Lung (tissue), 11 donors: ENCODE measurements at regions not wholly inside any gene's neighbourhood (a gene's known extent, or its start where the extent isn't known, plus 50 kb on each side); places are given as distances from the start of the nearest gene placed in this dataset.

Experiments used
- ATAC-seq: fragments of 200-7000 bp; cut with Tn5 transposase; one replicate; pipeline ENCODE4 v1.9.1; 2020; ENCODE audit warnings: moderate number of reproducible peaks; ENCODE audit not compliant: insufficient read depth, low FRiP score
- DNase-seq, 3 donors: peaks; one replicate each; pipeline ENCODE4 v3.0.0-alpha.2; 2013 to 2017
- H3K27ac ChIP-seq, 2 donors: one replicate each; pipeline ENCODE4 v1.5.1; 2013; ENCODE audit warnings: mild to moderate bottlenecking in 2 of 2, moderate library complexity in 2 of 2, control low read depth in 1 of 2, inconsistent platforms in 1 of 2, low read depth in 1 of 2, low read length in 1 of 2
- H3K27me3 ChIP-seq, 3 donors: one replicate each; pipeline ENCODE4 v1.5.1; 2013; ENCODE audit warnings: low read length in 2 of 3; ENCODE audit not compliant: control insufficient read depth in 3 of 3, insufficient read depth in 3 of 3
- H3K36me3 ChIP-seq, 4 donors: one replicate each; pipeline ENCODE4 v1.5.1; 2013; ENCODE audit warnings: low read length in 4 of 4, mild to moderate bottlenecking in 1 of 4, moderate library complexity in 1 of 4; ENCODE audit not compliant: control insufficient read depth in 4 of 4, insufficient read depth in 4 of 4
- H3K4me1 ChIP-seq, 5 donors: one replicate each; pipeline ENCODE4 v1.5.1; 2013; ENCODE audit warnings: low read length in 5 of 5, mild to moderate bottlenecking in 2 of 5, moderate library complexity in 1 of 5; ENCODE audit not compliant: control insufficient read depth in 5 of 5, insufficient read depth in 5 of 5
- H3K4me3 ChIP-seq: one replicate; pipeline ENCODE4 v1.5.1; 2013; ENCODE audit warnings: mild to moderate bottlenecking, control low read depth, moderate library complexity
- H3K9ac ChIP-seq, 2 donors: one replicate each; pipeline ENCODE4 v1.5.1; 2013; ENCODE audit warnings: low read length in 2 of 2, control low read depth in 1 of 2; ENCODE audit not compliant: insufficient read depth in 1 of 2
- H3K9me3 ChIP-seq, 4 donors: one replicate each; pipeline ENCODE4 v1.5.1; 2013; ENCODE audit warnings: low read length in 3 of 4, mild to moderate bottlenecking in 1 of 4, moderate library complexity in 1 of 4; ENCODE audit not compliant: control insufficient read depth in 4 of 4, insufficient read depth in 3 of 4
- WGBS, 2 donors: extraction: QIAGEN DNeasy Blood & Tissue Kit; methylation state at CpG; one replicate each; pipeline ENCODE4 v1.1.7; 2013; 5-methylcytosine and 5-hydroxymethylcytosine counted together
- TF ChIP-seq, protein P1 (sequence below): IDR thresholded peaks from 2 replicates; pipeline ENCODE4 v1.5.1; 2012; ENCODE audit warnings: mild to moderate bottlenecking; ENCODE audit errors: control extremely low read depth, extremely low read depth
- donor health status: control.
- donor health status: control.
- donor health status: Bipolar disorder and iron deficiency.
- donor health status: healthy.
- donor health status: DM: yes; HTN: yes; CAD: no.

GRCh38 chr12:78390920-78391319, 473.7 kb upstream of the SYT1 start:
- ATAC-seq (no peak), DNase-seq (no peak)
- TF ChIP-seq, protein P1, sequence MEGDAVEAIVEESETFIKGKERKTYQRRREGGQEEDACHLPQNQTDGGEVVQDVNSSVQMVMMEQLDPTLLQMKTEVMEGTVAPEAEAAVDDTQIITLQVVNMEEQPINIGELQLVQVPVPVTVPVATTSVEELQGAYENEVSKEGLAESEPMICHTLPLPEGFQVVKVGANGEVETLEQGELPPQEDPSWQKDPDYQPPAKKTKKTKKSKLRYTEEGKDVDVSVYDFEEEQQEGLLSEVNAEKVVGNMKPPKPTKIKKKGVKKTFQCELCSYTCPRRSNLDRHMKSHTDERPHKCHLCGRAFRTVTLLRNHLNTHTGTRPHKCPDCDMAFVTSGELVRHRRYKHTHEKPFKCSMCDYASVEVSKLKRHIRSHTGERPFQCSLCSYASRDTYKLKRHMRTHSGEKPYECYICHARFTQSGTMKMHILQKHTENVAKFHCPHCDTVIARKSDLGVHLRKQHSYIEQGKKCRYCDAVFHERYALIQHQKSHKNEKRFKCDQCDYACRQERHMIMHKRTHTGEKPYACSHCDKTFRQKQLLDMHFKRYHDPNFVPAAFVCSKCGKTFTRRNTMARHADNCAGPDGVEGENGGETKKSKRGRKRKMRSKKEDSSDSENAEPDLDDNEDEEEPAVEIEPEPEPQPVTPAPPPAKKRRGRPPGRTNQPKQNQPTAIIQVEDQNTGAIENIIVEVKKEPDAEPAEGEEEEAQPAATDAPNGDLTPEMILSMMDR: no peak
- Histone ChIP-seq H3K27ac (no peak overlapping the region), H3K4me3 (no peak overlapping the region), H3K36me3 (no peaks in the 10 kb centered on the region), H3K4me1 (peaks cover 0 to under 1% (median 0%) of the 10 kb centered on the region in 5 donors), H3K27me3 (no peaks in the 10 kb centered on the region), H3K9me3 (no peaks in the 10 kb centered on the region), H3K9ac (no peak overlapping the region)
- 48 to 72% methylated on average over 5 of the region's 5 CpGs for WGBS, 2 donors

DNA sequence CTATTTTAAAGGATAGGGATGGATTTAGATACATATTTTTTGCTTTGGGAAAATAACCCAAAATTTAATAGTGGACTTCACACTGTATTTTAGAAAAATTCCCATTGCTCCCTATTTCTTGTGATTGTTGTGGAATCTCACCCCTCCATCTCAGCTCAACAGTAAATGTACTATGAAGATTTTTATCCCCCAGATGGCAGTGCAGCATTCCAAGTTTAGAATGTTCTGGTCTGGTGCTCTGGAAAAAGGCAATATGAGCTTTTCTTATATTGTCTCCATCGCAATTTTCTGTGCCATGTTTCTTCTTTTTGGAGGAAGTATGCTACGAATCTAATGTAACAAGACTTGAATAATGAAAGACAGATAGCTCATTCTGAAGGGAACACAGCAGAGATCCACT, 471.7 kb upstream of the SYT1 start:
- whole genome bisulfite sequencing, 2 donors: 30 to 51% methylated on average over 2 of the region's 2 CpGs
- ATAC-seq (no peak), DNase-seq (peak; percentile 24 to 75 (median 75))
- TF ChIP-seq, protein P1: no peak
- H3K27ac ChIP-seq: no peak overlapping the region
- peaks cover 0 to 4% (median 0%) of the 10 kb centered on the region in 5 donors for H3K4me1 ChIP-seq
- no peak overlapping the region for H3K4me3 ChIP-seq
- no peaks in the 10 kb centered on the region for H3K36me3 ChIP-seq
- H3K27me3 ChIP-seq: no peaks in the 10 kb centered on the region
- H3K9ac ChIP-seq: no peak overlapping the region
- no peaks in the 10 kb centered on the region for H3K9me3 ChIP-seq

DNA sequence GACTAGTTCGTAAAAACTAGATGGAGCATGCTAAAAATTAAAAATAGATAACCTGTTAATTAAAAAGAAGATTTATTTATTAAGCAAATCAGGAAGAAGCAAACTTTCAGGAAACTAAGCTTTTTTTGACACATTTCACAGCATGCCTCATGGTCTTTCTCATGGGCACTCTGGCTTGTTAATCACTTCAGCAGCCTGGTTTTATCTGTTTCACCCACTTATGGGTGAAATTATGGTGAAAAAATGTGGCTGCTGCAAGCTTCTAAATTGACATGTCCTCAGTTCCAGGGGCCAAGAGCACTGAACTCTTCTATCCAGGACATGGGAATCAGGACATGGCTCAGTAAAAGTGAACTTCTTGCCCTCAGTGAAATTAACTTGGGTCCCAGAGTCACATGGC, 468.6 kb upstream of the SYT1 start:
- H3K4me1 ChIP-seq: peaks cover 0 to 4% (median 0%) of the 10 kb centered on the region in 5 donors
- H3K27me3 ChIP-seq: no peaks in the 10 kb centered on the region
- H3K36me3 ChIP-seq: no peaks in the 10 kb centered on the region
- H3K9ac ChIP-seq: no peak overlapping the region
- no peaks in the 10 kb centered on the region for H3K9me3 ChIP-seq
- TF ChIP-seq, protein P1: no peak
- 84 to 97% methylated on average over 1 of the region's 1 CpG for WGBS, 2 donors
- DNase-seq: peak; percentile 15 to 70 (median 61)
- ATAC-seq: no peak
- H3K4me3 ChIP-seq: no peak overlapping the region
- no peak overlapping the region for H3K27ac ChIP-seq

DNA sequence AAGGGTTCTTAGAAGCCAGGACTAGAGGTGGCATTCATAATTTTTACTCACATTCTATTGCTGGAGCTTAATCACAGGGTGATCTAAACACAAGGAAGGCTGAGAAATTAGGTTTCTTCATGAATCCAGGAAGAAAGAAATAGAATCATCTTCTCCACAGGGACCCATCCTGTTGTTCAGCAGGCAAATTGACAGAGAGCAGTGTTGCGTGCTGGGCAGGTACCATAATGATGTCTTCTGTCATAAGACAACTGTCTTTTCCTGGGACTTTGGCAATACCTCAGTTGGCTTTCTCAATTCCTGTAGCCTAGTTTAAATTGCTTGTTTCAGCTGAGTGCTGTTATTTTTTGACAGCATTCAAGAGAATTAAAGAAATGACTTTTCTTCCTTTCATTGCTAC, 468.0 kb upstream of the SYT1 start:
- TF ChIP-seq, protein P1: no peak
- no peak overlapping the region for H3K9ac ChIP-seq
- no peak overlapping the region for H3K27ac ChIP-seq
- H3K4me3 ChIP-seq: no peak overlapping the region
- H3K9me3 ChIP-seq: no peaks in the 10 kb centered on the region
- DNase-seq (no peak), ATAC-seq (no peak)
- WGBS, 2 donors: 90 to 96% methylated on average over 1 of the region's 1 CpG
- H3K4me1 ChIP-seq: peaks cover 0 to 4% (median 0%) of the 10 kb centered on the region in 5 donors
- H3K36me3 ChIP-seq: no peaks in the 10 kb centered on the region
- H3K27me3 ChIP-seq: no peaks in the 10 kb centered on the region
